IMR-90 (cell line): ENCODE measurements at regions not wholly inside any gene's neighbourhood (a gene's known extent, or its start where the extent isn't known, plus 50 kb on each side); places are given as distances from the start of the nearest gene placed in this dataset.

Experiments
- ATAC-seq: fragments of 200-7000 bp; cut with Tn5 transposase; 2 replicates; pipeline ENCODE4 v1.9.1; 2020; ENCODE audit warnings: low read depth, mild to moderate bottlenecking, moderate library complexity
- BruUV-seq: library from RNA; stranded (reverse); fragments of 400-500 nt; replicated peaks from 2 replicates; lab custom pipeline; 2021; lab: Mats Ljungman, UMichigan
- CTCF ChIA-PET: fragments of 300-600 bp; formaldehyde crosslinking; extraction: SDS; loops from one replicate; lab custom pipeline; 2021; ENCODE audit warnings: antibody characterized with exemption; lab: Yijun Ruan, JAX
- POLR2A ChIA-PET: fragments of 300-600 bp; sonication (Branson Sonifier 250); formaldehyde crosslinking; loops from one replicate; lab custom pipeline; 2022; ENCODE audit warnings: antibody characterized with exemption; ENCODE audit not compliant: unreplicated experiment; lab: Charles Lee
- DNase-seq: peaks from one replicate; pipeline ENCODE4 v3.0.0; 2013
- H2AFZ ChIP-seq: replicated peaks from 2 replicates; pipeline ENCODE3; 2013; ENCODE audit warnings: low read length, mild to moderate bottlenecking; ENCODE audit not compliant: poor library complexity
- H2AK5ac ChIP-seq: 2 replicates; pipeline ENCODE4 v1.6.1; 2013; ENCODE audit warnings: low read depth, low read length, inconsistent platforms
- H2AK9ac ChIP-seq: replicated peaks from 2 replicates; pipeline ENCODE3; 2013; ENCODE audit warnings: mild to moderate bottlenecking, low read depth, low read length, moderate library complexity; ENCODE audit not compliant: poor library complexity
- H2BK120ac ChIP-seq: 2 replicates; pipeline ENCODE4 v1.6.1; 2013; ENCODE audit warnings: low read depth, low read length, inconsistent platforms
- H2BK15ac ChIP-seq: 3 replicates; pipeline ENCODE4 v1.6.1; 2013; ENCODE audit warnings: low read depth, low read length, inconsistent platforms
- H2BK20ac ChIP-seq: 2 replicates; pipeline ENCODE4 v1.6.1; 2013; ENCODE audit warnings: low read depth, mild to moderate bottlenecking, inconsistent platforms, low read length, moderate library complexity
- H2BK5ac ChIP-seq: 2 replicates; pipeline ENCODE4 v1.6.1; 2013; ENCODE audit warnings: mild to moderate bottlenecking, low read depth, low read length, inconsistent platforms; ENCODE audit not compliant: poor library complexity, severe bottlenecking
- H3K14ac ChIP-seq: replicated peaks from 2 replicates; pipeline ENCODE4 v1.6.1; 2013; ENCODE audit warnings: low read depth, low read length, inconsistent platforms
- H3K18ac ChIP-seq: 2 replicates; pipeline ENCODE4 v1.6.1; 2013; ENCODE audit warnings: low read depth, low read length, control low read depth
- H3K23ac ChIP-seq: 2 replicates; pipeline ENCODE4 v1.6.1; 2013; ENCODE audit warnings: low read depth, low read length, inconsistent platforms
- H3K27ac ChIP-seq: 2 replicates; pipeline ENCODE4 v1.5.1; 2013; ENCODE audit warnings: mild to moderate bottlenecking, control low read depth, low read length; ENCODE audit not compliant: insufficient read depth
- H3K27me3 ChIP-seq: 2 replicates; pipeline ENCODE4 v1.6.1; 2013; ENCODE audit warnings: low read length; ENCODE audit not compliant: control insufficient read depth, insufficient read depth
- H3K36me3 ChIP-seq: 2 replicates; pipeline ENCODE4 v1.6.1; 2013; ENCODE audit warnings: low read length, mixed read lengths; ENCODE audit not compliant: control insufficient read depth, insufficient read depth
- H3K4ac ChIP-seq: 2 replicates; pipeline ENCODE4 v1.6.1; 2013; ENCODE audit warnings: low read depth, low read length, inconsistent platforms
- H3K4me1 ChIP-seq: 2 replicates; pipeline ENCODE4 v1.6.1; 2013; ENCODE audit warnings: low read length, mixed read lengths; ENCODE audit not compliant: control insufficient read depth, insufficient read depth
- H3K4me2 ChIP-seq: 2 replicates; pipeline ENCODE4 v1.6.1; 2013; ENCODE audit warnings: low read depth, mild to moderate bottlenecking, control low read depth, low read length, moderate library complexity
- H3K4me3 ChIP-seq: 2 replicates; pipeline ENCODE4 v1.5.1; 2013; ENCODE audit warnings: low read depth, mild to moderate bottlenecking, control low read depth, low read length, moderate library complexity; ENCODE audit not compliant: insufficient read depth
- H3K56ac ChIP-seq: 2 replicates; pipeline ENCODE4 v1.6.1; 2013; ENCODE audit warnings: low read length, inconsistent platforms; ENCODE audit not compliant: insufficient read depth; ENCODE audit errors: extremely low read depth
- H3K79me1 ChIP-seq, 2 experiments: 2 replicates each; pipeline ENCODE4 v1.6.1; 2013; ENCODE audit warnings: low read length in 2 of 2, inconsistent platforms in 1 of 2, low read depth in 1 of 2
- H3K9ac ChIP-seq: 2 replicates; pipeline ENCODE4 v1.6.1; 2013; ENCODE audit warnings: low read depth, low read length, control low read depth
- H3K9me1 ChIP-seq: 2 replicates; pipeline ENCODE4 v1.6.1; 2013; ENCODE audit warnings: low read length, inconsistent platforms; ENCODE audit not compliant: insufficient read depth
- H3K9me3 ChIP-seq: 2 replicates; pipeline ENCODE4 v1.6.1; 2013; ENCODE audit warnings: low read length; ENCODE audit not compliant: control insufficient read depth, insufficient read depth
- H4K20me1 ChIP-seq: 2 replicates; pipeline ENCODE4 v1.6.1; 2013; ENCODE audit warnings: low read length, inconsistent platforms; ENCODE audit not compliant: insufficient read depth
- H4K5ac ChIP-seq: 2 replicates; pipeline ENCODE4 v1.6.1; 2013; ENCODE audit warnings: mild to moderate bottlenecking, low read depth, low read length, control low read depth
- H4K8ac ChIP-seq, 2 experiments: 2 replicates each; pipeline ENCODE4 v1.6.1; 2013; ENCODE audit warnings: low read depth in 2 of 2, low read length in 2 of 2, control low read depth in 1 of 2, inconsistent platforms in 1 of 2
- H4K91ac ChIP-seq: 2 replicates; pipeline ENCODE4 v1.6.1; 2013; ENCODE audit warnings: low read depth, low read length, inconsistent platforms; ENCODE audit not compliant: insufficient read depth
- BHLHE40 ChIP-seq: fragments of 150-350 bp; IDR thresholded peaks from 2 replicates; pipeline ENCODE4 v1.6.1; 2016; ENCODE audit warnings: mild to moderate bottlenecking, low read depth, low read length
- CEBPB ChIP-seq: IDR thresholded peaks from 2 replicates; pipeline ENCODE4 v1.6.1; 2012; ENCODE audit warnings: low read depth, low read length, improper control_type of control experiment
- CHD1 ChIP-seq: IDR thresholded peaks from 2 replicates; pipeline ENCODE4 v1.6.1; 2012; ENCODE audit warnings: low read depth, low read length, improper control_type of control experiment
- FOS ChIP-seq: fragments of 150-350 bp; IDR thresholded peaks from 2 replicates; pipeline ENCODE4 v1.6.1; 2016; ENCODE audit warnings: low read depth, low read length
- MAFK ChIP-seq: IDR thresholded peaks from 2 replicates; pipeline ENCODE4 v1.6.1; 2012; ENCODE audit warnings: low read depth, low read length, improper control_type of control experiment
- MAZ ChIP-seq: IDR thresholded peaks from 2 replicates; pipeline ENCODE4 v1.6.1; 2012; ENCODE audit warnings: low read depth, mild to moderate bottlenecking, low read length, improper control_type of control experiment, moderate library complexity, borderline replicate concordance
- MXI1 ChIP-seq: IDR thresholded peaks from 2 replicates; pipeline ENCODE4 v1.6.1; 2012; ENCODE audit warnings: low read depth, mild to moderate bottlenecking, low read length, moderate library complexity, borderline replicate concordance
- NFE2L2 ChIP-seq: fragments of 150-350 bp; IDR thresholded peaks from 2 replicates; pipeline ENCODE4 v1.6.1; 2016; ENCODE audit warnings: low read depth, mild to moderate bottlenecking, low read length
- POLR2A ChIP-seq: IDR thresholded peaks from 2 replicates; pipeline ENCODE4 v1.6.1; 2012; ENCODE audit warnings: mild to moderate bottlenecking, low read depth, low read length
- RAD21 ChIP-seq: IDR thresholded peaks from 2 replicates; pipeline ENCODE4 v1.6.1; 2012; ENCODE audit warnings: low read length, improper control_type of control experiment
- RCOR1 ChIP-seq: IDR thresholded peaks from 2 replicates; pipeline ENCODE4 v1.6.1; 2012; ENCODE audit warnings: mild to moderate bottlenecking, low read length, improper control_type of control experiment; ENCODE audit not compliant: insufficient replicate concordance
- RFX5 ChIP-seq: IDR thresholded peaks from 2 replicates; pipeline ENCODE4 v1.8.0; 2012; ENCODE audit warnings: low read depth, mild to moderate bottlenecking, low read length, moderate library complexity
- SMC3 ChIP-seq: fragments of 150-350 bp; IDR thresholded peaks from 2 replicates; pipeline ENCODE4 v1.6.1; 2016; ENCODE audit warnings: low read depth, mild to moderate bottlenecking, antibody characterized with exemption, low read length, moderate library complexity
- USF2 ChIP-seq: fragments of 150-350 bp; IDR thresholded peaks from 2 replicates; pipeline ENCODE4 v1.6.1; 2017; ENCODE audit warnings: mild to moderate bottlenecking, antibody characterized with exemption, low read length, low read depth
- WGBS, 2 experiments: methylation state at CpG; one replicate each; pipeline versions ENCODE4 v1.1.5 to v1.1.7; 2013; ENCODE audit warnings: missing lambda C conversion rate in 2 of 2; ENCODE audit not compliant: insufficient read length in 1 of 2; ENCODE audit errors: extremely low coverage in 2 of 2; 5-methylcytosine and 5-hydroxymethylcytosine counted together
- dilution Hi-C: fragments of 300-500 bp; cut with HindIII; formaldehyde crosslinking; loops from one replicate; pipeline ENCODE4 v1.14.3; 2018; ENCODE audit warnings: low sequenced_read_pairs; ENCODE audit not compliant: unreplicated experiment
- in situ Hi-C: fragments of 300-500 bp; cut with MboI; formaldehyde crosslinking; loops from 3 replicates; pipeline ENCODE4 v1.14.3; 2019; ENCODE audit warnings: low sequenced_read_pairs, inconsistent platforms, mixed read lengths
- intact Hi-C: fragments of 100-400 bp; cut with micrococcal nuclease; formaldehyde crosslinking; loops from 2 replicates; pipeline ENCODE4 v1.10.0; 2022
- TF ChIP-seq, protein P1 (sequence below): fragments of 150-350 bp; IDR thresholded peaks from 2 replicates; pipeline ENCODE4 v1.6.1; 2016; ENCODE audit warnings: low read depth, mild to moderate bottlenecking, low read length, moderate library complexity, borderline replicate concordance
- TF ChIP-seq, protein P2 (sequence below): conservative IDR thresholded peaks from 2 replicates; pipeline ENCODE4 v1.5.1; 2012; ENCODE audit warnings: mild to moderate bottlenecking, low read depth, low read length, improper control_type of control experiment

GRCh38 chr13:57018915-57019314, 121.8 kb upstream of the PRR20A start:
- Histone ChIP-seq H4K5ac (no peak overlapping the region), H3K4me3 (no peak overlapping the region), H3K9me3 (peaks cover 6% of the 10 kb centered on the region), H3K79me1 (no peaks in the 10 kb centered on the region), H3K27me3 (no peaks in the 10 kb centered on the region), H2BK15ac (no peak overlapping the region), H2BK120ac (no peak overlapping the region), H3K27ac (no peak overlapping the region), H3K23ac (no peak overlapping the region), H2BK20ac (no peak overlapping the region), H4K20me1 (no peaks in the 10 kb centered on the region), H3K9ac (no peak overlapping the region), H3K9me1 (no peaks in the 10 kb centered on the region), H2BK5ac (no peak overlapping the region), H4K8ac (no peak overlapping the region), H3K36me3 (no peaks in the 10 kb centered on the region), H2AK5ac (no peak overlapping the region), H3K14ac (no peak overlapping the region), H2AK9ac (no peak overlapping the region), H3K4me1 (no peaks in the 10 kb centered on the region), H3K4me2 (no peak overlapping the region), H3K56ac (no peak overlapping the region), H3K4ac (no peak overlapping the region), H4K91ac (no peak overlapping the region), H3K18ac (no peak overlapping the region), H2AFZ (no peak overlapping the region)
- POLR2A ChIA-PET, result no interaction called here
- CTCF ChIA-PET, result no interaction called here
- intact Hi-C loops (no loop called here), in situ Hi-C loops (no loop called here), dilution Hi-C loops (no loop called here)
- TF ChIP-seq, protein P1, sequence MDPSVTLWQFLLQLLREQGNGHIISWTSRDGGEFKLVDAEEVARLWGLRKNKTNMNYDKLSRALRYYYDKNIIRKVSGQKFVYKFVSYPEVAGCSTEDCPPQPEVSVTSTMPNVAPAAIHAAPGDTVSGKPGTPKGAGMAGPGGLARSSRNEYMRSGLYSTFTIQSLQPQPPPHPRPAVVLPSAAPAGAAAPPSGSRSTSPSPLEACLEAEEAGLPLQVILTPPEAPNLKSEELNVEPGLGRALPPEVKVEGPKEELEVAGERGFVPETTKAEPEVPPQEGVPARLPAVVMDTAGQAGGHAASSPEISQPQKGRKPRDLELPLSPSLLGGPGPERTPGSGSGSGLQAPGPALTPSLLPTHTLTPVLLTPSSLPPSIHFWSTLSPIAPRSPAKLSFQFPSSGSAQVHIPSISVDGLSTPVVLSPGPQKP, result no peak
- TF ChIP-seq, protein P2, sequence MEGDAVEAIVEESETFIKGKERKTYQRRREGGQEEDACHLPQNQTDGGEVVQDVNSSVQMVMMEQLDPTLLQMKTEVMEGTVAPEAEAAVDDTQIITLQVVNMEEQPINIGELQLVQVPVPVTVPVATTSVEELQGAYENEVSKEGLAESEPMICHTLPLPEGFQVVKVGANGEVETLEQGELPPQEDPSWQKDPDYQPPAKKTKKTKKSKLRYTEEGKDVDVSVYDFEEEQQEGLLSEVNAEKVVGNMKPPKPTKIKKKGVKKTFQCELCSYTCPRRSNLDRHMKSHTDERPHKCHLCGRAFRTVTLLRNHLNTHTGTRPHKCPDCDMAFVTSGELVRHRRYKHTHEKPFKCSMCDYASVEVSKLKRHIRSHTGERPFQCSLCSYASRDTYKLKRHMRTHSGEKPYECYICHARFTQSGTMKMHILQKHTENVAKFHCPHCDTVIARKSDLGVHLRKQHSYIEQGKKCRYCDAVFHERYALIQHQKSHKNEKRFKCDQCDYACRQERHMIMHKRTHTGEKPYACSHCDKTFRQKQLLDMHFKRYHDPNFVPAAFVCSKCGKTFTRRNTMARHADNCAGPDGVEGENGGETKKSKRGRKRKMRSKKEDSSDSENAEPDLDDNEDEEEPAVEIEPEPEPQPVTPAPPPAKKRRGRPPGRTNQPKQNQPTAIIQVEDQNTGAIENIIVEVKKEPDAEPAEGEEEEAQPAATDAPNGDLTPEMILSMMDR, result no peak
- no peak for TF ChIP-seq CHD1
- no peak for TF ChIP-seq MXI1
- TF ChIP-seq FOS, result no peak
- TF ChIP-seq NFE2L2, result no peak
- TF ChIP-seq POLR2A, result no peak
- no peak for TF ChIP-seq MAZ
- no peak for TF ChIP-seq USF2
- TF ChIP-seq CEBPB, result no peak
- no peak for TF ChIP-seq SMC3
- no peak for TF ChIP-seq MAFK
- no peak for TF ChIP-seq BHLHE40
- no peak for TF ChIP-seq RCOR1
- no peak for TF ChIP-seq RAD21
- TF ChIP-seq RFX5, result no peak
- ATAC-seq (no peak), DNase-seq (no peak)
- WGBS, 2 experiments, result no CpG with 5 or more reads among the region's 8 CpGs
- BruUV-seq, result no TSS peak
